GM12878 (cell line): ENCODE measurements at regions not wholly inside any gene's neighbourhood (a gene's known extent, or its start where the extent isn't known, plus 50 kb on each side); places are given as distances from the start of the nearest gene placed in this dataset.

Experiments used
- ATAC-seq: fragments of 200-7000 bp; cut with Tn5 transposase; 3 replicates; pipeline ENCODE4 v1.9.1; 2020; ENCODE audit warnings: mild to moderate bottlenecking, moderate library complexity
- BruUV-seq: library from RNA; stranded (reverse); fragments of 400-500 nt; replicated peaks from 2 replicates; lab custom pipeline; 2021; lab: Mats Ljungman, UMichigan
- CTCF ChIA-PET: fragments of 300-600 bp; sonication (Branson Sonifier 250); formaldehyde crosslinking; extraction: SDS; loops from one replicate; lab custom pipeline; 2021; ENCODE audit warnings: inconsistent platforms; lab: Yijun Ruan, JAX
- POLR2A ChIA-PET: fragments of 350-600 bp; formaldehyde crosslinking; extraction: SDS; loops from one replicate; lab custom pipeline; 2021; ENCODE audit warnings: inconsistent platforms; lab: Charles Lee
- RAD21 ChIA-PET: fragments of 300-600 bp; sonication (Branson Sonifier 250); formaldehyde crosslinking; loops from one replicate; lab custom pipeline; 2023; ENCODE audit warnings: antibody characterized with exemption; ENCODE audit not compliant: unreplicated experiment; lab: Charles Lee
- SMC1A ChIA-PET: fragments of 300-600 bp; sonication (Branson Sonifier 250); formaldehyde crosslinking; loops from one replicate; lab custom pipeline; 2023; ENCODE audit not compliant: unreplicated experiment, uncharacterized antibody; lab: Charles Lee
- DNase-seq: peaks from one replicate; pipeline ENCODE4 v3.0.0-alpha.2; 2011; ENCODE audit warnings: low read depth, low spot score
- FAIRE-seq: peaks from 3 replicates; lab custom pipeline; 2011; peaks lifted over from hg19 to GRCh38; lab: Jason Lieb, UNC
- H2AFZ ChIP-seq: 2 replicates; pipeline ENCODE4 v1.6.0; 2011; ENCODE audit warnings: low read depth, low read length, control low read depth; ENCODE audit not compliant: control insufficient read depth
- H3K27ac ChIP-seq: 2 replicates; pipeline ENCODE4 v1.5.1; 2011; ENCODE audit warnings: control low read depth; ENCODE audit not compliant: control insufficient read depth, insufficient read depth
- H3K27me3 ChIP-seq, 2 experiments: replicated peaks in 1 of 2; 2 replicates each; pipeline versions ENCODE4 v1.6.0 to v1.6.1; 2011; ENCODE audit warnings: low read length in 1 of 2; ENCODE audit not compliant: control insufficient read depth in 2 of 2, insufficient read depth in 2 of 2
- H3K36me3 ChIP-seq, 2 experiments: 2 replicates each; pipeline ENCODE4 v1.5.1; 2011; ENCODE audit warnings: low read length in 1 of 2; ENCODE audit not compliant: control insufficient read depth in 2 of 2, insufficient read depth in 2 of 2
- H3K4me1 ChIP-seq: 2 replicates; pipeline ENCODE4 v1.6.1; 2011; ENCODE audit warnings: mild to moderate bottlenecking, low read length, moderate library complexity, mixed read lengths; ENCODE audit not compliant: control insufficient read depth, insufficient read depth
- H3K4me2 ChIP-seq: 2 replicates; pipeline ENCODE4 v1.6.0; 2011; ENCODE audit warnings: control low read depth; ENCODE audit not compliant: control insufficient read depth, insufficient read depth
- H3K4me3 ChIP-seq: fragments of 200-600 bp; sonication (generic); 2 replicates; pipeline ENCODE4 v1.5.1; 2016
- H3K79me2 ChIP-seq: 2 replicates; pipeline ENCODE4 v1.6.0; 2011; ENCODE audit warnings: low read length; ENCODE audit not compliant: control insufficient read depth, insufficient read depth
- H3K9ac ChIP-seq: 2 replicates; pipeline ENCODE4 v1.8.0; 2011; ENCODE audit warnings: low read length, control low read depth, mixed read lengths; ENCODE audit not compliant: control insufficient read depth, insufficient read depth
- H3K9me3 ChIP-seq: replicated peaks from 3 replicates; pipeline ENCODE4 v1.5.1; 2011; ENCODE audit warnings: mild to moderate bottlenecking, low read length; ENCODE audit not compliant: control insufficient read depth, insufficient read depth
- H4K20me1 ChIP-seq: 2 replicates; pipeline ENCODE4 v1.6.0; 2011; ENCODE audit not compliant: control insufficient read depth, insufficient read depth
- HDGF ChIP-seq: fragments of 450-650 bp; IDR thresholded peaks from 2 replicates; pipeline ENCODE4 v1.6.1; 2016; ENCODE audit warnings: antibody characterized with exemption
- KAT2A ChIP-seq: conservative IDR thresholded peaks from 2 replicates; pipeline ENCODE4 v1.6.1; 2011; ENCODE audit warnings: low read depth, low read length; ENCODE audit not compliant: control insufficient read depth
- MTA3 ChIP-seq: IDR thresholded peaks from 2 replicates; pipeline ENCODE4 v1.6.1; 2012; ENCODE audit warnings: low read length, inconsistent platforms, borderline replicate concordance
- MYC ChIP-seq: IDR thresholded peaks from 2 replicates; pipeline ENCODE4 v1.6.1; 2011; ENCODE audit warnings: mild to moderate bottlenecking, low read length, moderate library complexity, inconsistent platforms; ENCODE audit not compliant: insufficient read depth, insufficient replicate concordance, insufficient read length, severe bottlenecking
- NFXL1 ChIP-seq: fragments of 450-650 bp; IDR thresholded peaks from 2 replicates; pipeline ENCODE4 v1.6.1; 2017; ENCODE audit warnings: antibody characterized with exemption, mild to moderate bottlenecking, borderline replicate concordance
- RAD21 ChIP-seq: IDR thresholded peaks from 2 replicates; pipeline ENCODE4 v1.6.1; 2011; ENCODE audit warnings: mild to moderate bottlenecking, low read depth, low read length, moderate library complexity; ENCODE audit not compliant: insufficient read depth
- RFX5 ChIP-seq: IDR thresholded peaks from 2 replicates; pipeline ENCODE4 v1.6.1; 2011; ENCODE audit warnings: low read depth, low read length, improper control_type of control experiment
- YY1 ChIP-seq: IDR thresholded peaks from 2 replicates; pipeline ENCODE4 v1.6.1; 2011; ENCODE audit warnings: low read depth, mild to moderate bottlenecking, low read length
- WGBS: methylation state at CpG from one replicate; pipeline ENCODE4 v1.1.6; 2016; ENCODE audit warnings: low lambda C conversion rate; ENCODE audit not compliant: insufficient replicate concordance, insufficient coverage; ENCODE audit errors: missing lambda C conversion rate; 5-methylcytosine and 5-hydroxymethylcytosine counted together
- in situ Hi-C: fragments of 300-500 bp; cut with MboI; formaldehyde crosslinking; loops from 9 replicates; pipeline ENCODE4 v1.14.3; 2018; ENCODE audit warnings: mixed read lengths
- intact Hi-C: fragments of 100-400 bp; cut with micrococcal nuclease; formaldehyde crosslinking; loops from one replicate; pipeline ENCODE4 v1.14.2; 2022; ENCODE audit not compliant: unreplicated experiment
- TF ChIP-seq, protein P1 (sequence below): fragments of 450-650 bp; formaldehyde crosslinking; IDR thresholded peaks from 2 replicates; pipeline ENCODE4 v1.4.0; 2022; ENCODE audit warnings: mild to moderate bottlenecking, moderate library complexity
- TF ChIP-seq, protein P2 (sequence below), 3 experiments: IDR thresholded peaks in 2 of 3; conservative IDR thresholded peaks in 1 of 3; 2 replicates each; pipeline ENCODE4 v1.5.1; 2011; ENCODE audit warnings: low read depth in 3 of 3, low read length in 3 of 3, mild to moderate bottlenecking in 3 of 3, control low read depth in 2 of 3, moderate library complexity in 2 of 3, inconsistent platforms in 1 of 3, mixed read lengths in 1 of 3; ENCODE audit not compliant: control insufficient read depth in 2 of 3, insufficient read depth in 1 of 3; ENCODE audit errors: extremely low read depth in 1 of 3
- TF ChIP-seq, protein P3 (sequence below): IDR thresholded peaks from 2 replicates; pipeline ENCODE4 v1.6.1; 2012; ENCODE audit warnings: low read depth, low read length, improper control_type of control experiment

DNA sequence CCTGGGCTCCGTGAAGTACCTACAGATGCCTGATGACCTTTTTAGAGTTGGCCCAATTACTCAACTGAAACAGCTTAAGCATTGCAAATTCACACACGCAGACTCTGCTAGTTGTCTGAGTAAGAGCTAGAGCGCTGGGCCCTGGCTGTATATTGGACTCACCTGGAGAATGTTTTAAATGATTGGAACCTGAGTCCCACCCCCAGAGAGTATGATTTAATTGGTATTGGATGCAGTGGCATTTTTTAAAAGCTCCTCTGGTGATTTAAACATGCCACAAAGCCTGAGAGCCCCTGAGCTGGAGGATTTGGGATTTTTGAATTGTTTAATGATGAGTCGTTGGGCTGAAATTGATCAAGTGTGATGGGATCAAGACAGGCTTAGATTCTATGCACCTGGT is 143.9 kb upstream of the SDK2 start:
- ATAC-seq (no peak), FAIRE-seq (no peak), DNase-seq (no peak)
- Histone ChIP-seq H3K27me3 (no peaks in the 10 kb centered on the region; a peak in 1 of 4 replicates), H3K9me3 (no peaks in the 10 kb centered on the region), H3K4me1 (no peaks in the 10 kb centered on the region), H4K20me1 (no peaks in the 10 kb centered on the region), H3K79me2 (no peaks in the 10 kb centered on the region), H2AFZ (no peak overlapping the region), H3K4me3 (no peak overlapping the region), H3K27ac (no peak overlapping the region), H3K36me3 (no peaks in the 10 kb centered on the region), H3K4me2 (no peak overlapping the region), H3K9ac (no peak overlapping the region)
- TF ChIP-seq NFXL1 (no peak), MTA3 (no peak), KAT2A (no peak), YY1 (no peak), RAD21 (no peak), HDGF (no peak), MYC (no peak), RFX5 (no peak)
- TF ChIP-seq, protein P1, sequence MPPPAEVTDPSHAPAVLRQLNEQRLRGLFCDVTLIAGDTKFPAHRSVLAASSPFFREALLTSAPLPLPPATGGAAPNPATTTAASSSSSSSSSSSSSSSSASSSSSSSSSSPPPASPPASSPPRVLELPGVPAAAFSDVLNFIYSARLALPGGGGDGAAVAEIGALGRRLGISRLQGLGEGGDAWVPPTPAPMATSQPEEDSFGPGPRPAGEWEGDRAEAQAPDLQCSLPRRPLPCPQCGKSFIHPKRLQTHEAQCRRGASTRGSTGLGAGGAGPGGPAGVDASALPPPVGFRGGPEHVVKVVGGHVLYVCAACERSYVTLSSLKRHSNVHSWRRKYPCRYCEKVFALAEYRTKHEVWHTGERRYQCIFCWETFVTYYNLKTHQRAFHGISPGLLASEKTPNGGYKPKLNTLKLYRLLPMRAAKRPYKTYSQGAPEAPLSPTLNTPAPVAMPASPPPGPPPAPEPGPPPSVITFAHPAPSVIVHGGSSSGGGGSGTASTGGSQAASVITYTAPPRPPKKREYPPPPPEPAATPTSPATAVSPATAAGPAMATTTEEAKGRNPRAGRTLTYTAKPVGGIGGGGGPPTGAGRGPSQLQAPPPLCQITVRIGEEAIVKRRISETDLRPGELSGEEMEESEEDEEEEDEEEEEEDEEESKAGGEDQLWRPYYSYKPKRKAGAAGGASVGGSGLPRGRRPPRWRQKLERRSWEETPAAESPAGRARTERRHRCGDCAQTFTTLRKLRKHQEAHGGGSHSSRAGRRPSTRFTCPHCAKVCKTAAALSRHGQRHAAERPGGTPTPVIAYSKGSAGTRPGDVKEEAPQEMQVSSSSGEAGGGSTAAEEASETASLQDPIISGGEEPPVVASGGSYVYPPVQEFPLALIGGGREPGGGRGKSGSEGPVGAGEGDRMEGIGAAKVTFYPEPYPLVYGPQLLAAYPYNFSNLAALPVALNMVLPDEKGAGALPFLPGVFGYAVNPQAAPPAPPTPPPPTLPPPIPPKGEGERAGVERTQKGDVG (CRISPR knock-in tag), result no peak
- TF ChIP-seq, protein P2, sequence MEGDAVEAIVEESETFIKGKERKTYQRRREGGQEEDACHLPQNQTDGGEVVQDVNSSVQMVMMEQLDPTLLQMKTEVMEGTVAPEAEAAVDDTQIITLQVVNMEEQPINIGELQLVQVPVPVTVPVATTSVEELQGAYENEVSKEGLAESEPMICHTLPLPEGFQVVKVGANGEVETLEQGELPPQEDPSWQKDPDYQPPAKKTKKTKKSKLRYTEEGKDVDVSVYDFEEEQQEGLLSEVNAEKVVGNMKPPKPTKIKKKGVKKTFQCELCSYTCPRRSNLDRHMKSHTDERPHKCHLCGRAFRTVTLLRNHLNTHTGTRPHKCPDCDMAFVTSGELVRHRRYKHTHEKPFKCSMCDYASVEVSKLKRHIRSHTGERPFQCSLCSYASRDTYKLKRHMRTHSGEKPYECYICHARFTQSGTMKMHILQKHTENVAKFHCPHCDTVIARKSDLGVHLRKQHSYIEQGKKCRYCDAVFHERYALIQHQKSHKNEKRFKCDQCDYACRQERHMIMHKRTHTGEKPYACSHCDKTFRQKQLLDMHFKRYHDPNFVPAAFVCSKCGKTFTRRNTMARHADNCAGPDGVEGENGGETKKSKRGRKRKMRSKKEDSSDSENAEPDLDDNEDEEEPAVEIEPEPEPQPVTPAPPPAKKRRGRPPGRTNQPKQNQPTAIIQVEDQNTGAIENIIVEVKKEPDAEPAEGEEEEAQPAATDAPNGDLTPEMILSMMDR (IDR thresholded peaks at IDR 0.05 in 2 of 3, conservative IDR thresholded peaks at IDR 0.05 in 1 of 3; ENCODE audit: control insufficient read depth in 2 of 3, extremely low read depth in 1 of 3, insufficient read depth in 1 of 3, low read depth in 3 of 3, low read length in 3 of 3), result no peak
- TF ChIP-seq, protein P3, sequence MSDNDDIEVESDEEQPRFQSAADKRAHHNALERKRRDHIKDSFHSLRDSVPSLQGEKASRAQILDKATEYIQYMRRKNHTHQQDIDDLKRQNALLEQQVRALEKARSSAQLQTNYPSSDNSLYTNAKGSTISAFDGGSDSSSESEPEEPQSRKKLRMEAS, result no peak
- intact Hi-C loops (no loop called here), in situ Hi-C loops (no loop called here)
- 0% methylated on average over 4 of the region's 4 CpGs for WGBS
- SMC1A ChIA-PET, result interaction anchor here (1.4 kb wide), 1 partner anchor 23 kb away, joined by 3 read pairs; no protein-coding TSS in a partner anchor
- POLR2A ChIA-PET, result no interaction called here
- CTCF ChIA-PET, result no interaction called here
- RAD21 ChIA-PET, result no interaction called here
- no TSS peak for BruUV-seq
